HPDE6-E6E7 (cell line): ENCODE measurements at regions not wholly inside any gene's neighbourhood (a gene's known extent, or its start where the extent isn't known, plus 50 kb on each side); places are given as distances from the start of the nearest gene placed in this dataset.

ENCODE experiments used
- DNase-seq: peaks from one replicate; pipeline ENCODE4 v3.0.0; 2011; ENCODE audit warnings: missing footprints; ENCODE audit errors: extremely low spot score

DNA sequence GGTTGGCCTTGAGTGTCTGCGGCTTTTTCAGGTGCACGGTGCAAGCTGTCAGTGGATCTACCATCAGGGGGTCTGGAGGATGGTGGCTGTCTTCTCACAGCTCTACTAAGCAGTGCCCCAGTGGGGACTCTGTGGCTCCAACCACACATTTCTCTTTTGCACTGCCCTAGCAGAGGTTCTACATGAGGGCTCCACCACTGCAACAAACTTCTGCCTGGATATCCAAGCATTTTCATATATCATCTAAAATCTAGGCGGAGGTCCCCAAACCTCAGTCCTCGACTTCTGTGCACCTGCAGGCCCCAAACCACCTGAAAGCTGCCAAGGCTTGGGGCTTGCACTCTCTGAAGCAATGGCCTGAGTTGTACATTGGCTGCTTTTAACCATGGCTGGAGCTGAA is 601.5 kb downstream of the MTRR start:
- DNase-seq = no peak

DNA sequence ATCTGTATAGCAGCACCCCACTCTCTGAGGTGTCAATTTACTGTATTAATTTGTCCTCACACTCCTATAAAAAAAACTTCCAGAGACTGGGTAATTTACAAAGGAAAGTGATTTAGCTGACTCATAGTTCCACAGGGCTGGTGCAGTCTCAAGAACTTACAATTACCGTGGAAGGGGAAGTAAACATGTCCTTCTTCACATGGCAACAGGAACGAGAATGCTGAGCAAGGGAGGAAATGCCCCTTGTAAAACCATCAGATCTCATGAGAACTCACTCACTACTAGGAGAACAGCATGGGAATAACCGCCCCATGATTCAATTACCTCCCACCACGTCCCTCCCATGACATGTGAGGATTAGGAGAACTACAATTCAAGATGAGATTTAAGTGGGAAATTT is 602.6 kb downstream of the MTRR start:
- no peak for DNase-seq

DNA sequence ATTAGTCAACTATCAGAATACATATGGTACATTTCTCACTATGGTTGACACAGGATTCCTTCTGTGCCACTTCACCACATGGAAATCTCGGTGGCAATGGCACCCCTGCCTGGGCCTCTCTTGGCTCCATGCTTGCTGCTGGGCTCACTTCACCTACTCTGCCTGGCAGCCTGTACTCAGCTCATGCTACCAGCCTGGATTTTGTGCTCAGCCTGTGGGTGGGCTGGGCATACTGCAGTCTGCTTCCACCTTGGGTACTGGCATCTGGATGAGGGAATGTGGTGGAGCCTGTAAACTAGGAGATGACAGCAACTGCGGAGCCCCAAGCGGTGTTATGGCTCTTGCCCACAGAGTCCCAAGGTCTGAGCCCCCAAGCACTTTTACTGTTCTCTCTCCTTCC is 604.1 kb downstream of the MTRR start:
- DNase-seq = no peak

- DNase-seq = no peak
These were observed 605.0 kb downstream of the MTRR start for GRCh38 chr5:8473827-8474568.

DNA sequence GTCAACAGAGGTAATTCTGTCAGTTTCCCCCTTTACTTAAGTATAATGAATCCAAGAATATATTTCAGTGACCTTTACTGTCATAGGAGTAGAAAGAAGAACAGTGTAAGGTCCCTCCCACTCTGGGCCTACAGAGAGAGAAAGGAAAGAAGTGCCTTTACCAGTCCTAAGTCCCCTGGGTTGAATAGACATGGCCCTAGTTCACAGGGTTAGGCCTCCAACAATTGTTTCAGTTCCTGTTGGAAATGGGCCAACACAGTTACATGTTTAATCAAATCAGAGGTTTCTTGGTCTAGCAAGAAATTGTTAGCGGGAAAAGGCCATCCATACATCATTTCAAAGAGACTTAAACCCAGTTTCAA is 605.6 kb downstream of the MTRR start:
- DNase-seq = no peak

GRCh38 chr5:8478326-8478725 is 609.4 kb downstream of the MTRR start:
- DNase-seq = no peak

DNA sequence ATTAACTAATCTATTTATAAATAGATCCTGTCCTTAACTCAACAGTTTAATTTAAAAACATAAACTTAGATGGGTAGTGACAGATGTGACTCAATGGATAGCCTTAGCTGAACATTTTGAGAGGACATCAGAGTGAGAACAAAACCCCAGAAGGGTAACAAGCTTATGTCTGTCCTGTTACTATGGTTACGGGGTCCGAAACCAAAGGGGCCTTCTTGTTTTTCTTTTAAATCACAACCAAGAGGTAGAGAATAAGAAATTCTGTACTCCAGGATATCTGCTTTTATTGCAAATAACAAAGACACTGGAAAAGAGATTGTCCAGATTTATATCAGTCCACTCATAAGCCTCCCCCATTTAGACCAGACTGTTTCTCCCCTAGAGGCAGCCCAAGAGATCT is 612.1 kb downstream of the MTRR start:
- DNase-seq = no peak

DNA sequence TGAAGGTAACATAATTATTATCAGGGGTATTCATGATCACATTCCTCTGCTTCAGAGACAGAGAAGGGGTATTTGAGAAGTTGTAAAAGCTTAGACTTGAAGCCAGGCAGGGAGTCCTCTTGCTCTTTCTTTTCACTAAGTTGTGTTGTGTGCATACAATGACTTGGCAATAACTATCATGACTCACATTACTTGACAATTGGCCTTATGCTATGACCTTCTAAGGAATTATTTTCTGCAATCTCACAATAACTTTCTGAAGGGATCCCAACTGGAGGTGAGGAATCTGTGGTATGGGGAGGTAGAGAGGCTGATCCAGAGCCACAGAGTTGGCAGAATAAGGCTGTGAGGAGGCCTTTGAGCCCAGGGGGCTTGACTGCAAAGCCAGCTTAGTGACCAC is 622.3 kb downstream of the MTRR start:
- no peak for DNase-seq

DNA sequence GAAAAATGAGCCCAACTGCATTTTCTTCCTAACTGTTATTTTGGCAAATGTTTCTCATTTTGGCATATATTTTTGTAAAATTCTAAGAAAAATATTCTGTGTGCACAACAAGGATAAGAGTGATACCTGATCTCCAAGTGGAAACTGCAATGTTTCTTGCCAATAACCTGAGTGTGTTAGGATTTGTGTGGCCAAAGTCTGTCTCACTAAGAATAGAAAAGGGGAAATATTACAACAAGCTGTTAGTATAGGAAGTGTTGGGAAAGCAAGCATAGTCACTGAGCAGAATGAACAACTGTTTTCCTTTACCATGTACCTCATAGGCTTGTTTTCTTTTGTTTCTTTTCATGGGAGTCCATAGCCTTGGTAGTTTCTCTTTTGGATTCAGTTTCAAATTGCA is 624.2 kb downstream of the MTRR start:
- DNase-seq = no peak

DNA sequence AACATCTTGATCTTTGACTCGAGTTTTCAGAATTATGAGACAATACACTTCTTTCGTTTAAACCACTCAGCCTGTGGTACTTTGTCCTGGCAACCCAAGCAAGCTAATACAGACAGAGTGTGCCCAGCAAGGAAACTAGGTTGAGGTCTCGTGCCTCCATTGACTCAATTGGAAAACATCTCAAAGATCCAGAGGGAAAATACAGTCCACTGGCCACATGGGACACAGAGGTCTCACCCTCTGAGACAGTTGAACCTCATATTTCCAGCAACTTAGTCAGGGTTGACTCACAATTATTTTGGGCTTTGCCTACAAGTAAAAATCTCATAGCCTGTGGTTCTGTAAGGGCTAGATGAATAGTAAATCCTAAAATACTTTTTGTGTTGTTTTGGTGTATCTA is 631.5 kb downstream of the MTRR start:
- DNase-seq = no peak

GRCh38 chr5:8505196-8505595 is 636.2 kb downstream of the MTRR start:
- no peak for DNase-seq

- no peak for DNase-seq
These were observed 639.3 kb downstream of the MTRR start for GRCh38 chr5:8508231-8508630.

DNA sequence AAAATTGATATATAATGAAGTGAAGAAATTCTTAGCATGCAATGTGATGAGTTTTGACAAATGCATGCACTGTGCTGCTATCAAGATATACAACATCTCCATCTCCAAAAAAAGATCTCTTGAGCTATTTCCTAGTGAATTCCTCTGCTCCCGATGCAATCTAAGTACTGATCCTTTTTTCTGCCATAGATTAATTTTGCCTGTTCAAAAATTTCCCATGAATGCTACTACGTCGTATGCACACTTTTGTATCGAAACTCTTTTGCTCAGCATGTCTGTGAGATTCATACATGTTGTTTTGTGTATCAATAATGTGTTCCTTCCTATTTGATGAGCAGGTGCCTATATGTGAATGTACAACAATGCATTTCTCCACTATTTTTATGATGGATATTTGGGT is 647.4 kb downstream of the MTRR start:
- DNase-seq = no peak

GRCh38 chr5:8517456-8517855 is 648.5 kb downstream of the MTRR start:
- DNase-seq = no peak

GRCh38 chr5:8520917-8521316 is 652.0 kb downstream of the MTRR start:
- no peak for DNase-seq

- no peak for DNase-seq
These were observed 653.0 kb downstream of the MTRR start for GRCh38 chr5:8521991-8522390.

GRCh38 chr5:8522646-8523045 is 653.7 kb downstream of the MTRR start:
- DNase-seq = no peak

- no peak for DNase-seq
These were observed 654.6 kb downstream of the MTRR start for GRCh38 chr5:8523501-8523900.

DNA sequence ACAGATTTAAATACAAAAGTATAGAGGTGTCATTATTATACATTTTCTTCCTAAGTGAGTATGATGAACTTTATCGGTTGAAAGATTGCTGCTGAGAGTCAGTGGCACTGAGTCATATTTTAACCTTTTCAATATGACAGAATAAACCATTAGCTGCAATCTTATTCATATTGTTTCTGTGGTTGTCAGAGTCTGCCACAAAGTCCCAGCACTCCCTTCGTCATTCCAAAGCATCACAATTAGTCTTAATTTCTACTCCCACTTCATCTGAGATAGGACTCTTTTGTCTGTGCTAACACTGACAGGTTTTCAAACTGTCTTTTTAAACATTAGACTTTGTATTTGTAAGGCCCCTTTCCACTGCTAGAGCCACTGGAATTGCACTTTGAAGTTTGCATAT is 656.9 kb downstream of the MTRR start:
- no peak for DNase-seq

GRCh38 chr5:8528106-8528505 is 659.2 kb downstream of the MTRR start:
- DNase-seq = no peak

DNA sequence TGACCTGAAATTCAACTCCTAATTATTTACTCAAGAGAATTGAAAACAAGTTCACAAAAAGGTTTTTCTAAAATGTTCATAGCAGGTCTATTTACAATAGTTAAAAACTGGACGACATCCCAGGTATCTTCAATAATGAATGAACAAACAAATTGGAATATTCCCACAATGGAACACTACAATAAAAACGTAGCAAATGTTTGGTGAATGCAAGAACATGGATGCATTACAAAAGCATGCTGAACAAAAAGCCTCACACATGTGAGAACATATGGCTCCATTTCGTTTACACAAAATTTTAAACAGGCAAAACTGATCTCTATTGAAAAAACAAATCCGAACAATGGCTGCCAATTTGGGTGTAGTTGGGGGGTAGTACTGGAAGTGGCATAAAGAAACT is 669.9 kb downstream of the MTRR start:
- no peak for DNase-seq

DNA sequence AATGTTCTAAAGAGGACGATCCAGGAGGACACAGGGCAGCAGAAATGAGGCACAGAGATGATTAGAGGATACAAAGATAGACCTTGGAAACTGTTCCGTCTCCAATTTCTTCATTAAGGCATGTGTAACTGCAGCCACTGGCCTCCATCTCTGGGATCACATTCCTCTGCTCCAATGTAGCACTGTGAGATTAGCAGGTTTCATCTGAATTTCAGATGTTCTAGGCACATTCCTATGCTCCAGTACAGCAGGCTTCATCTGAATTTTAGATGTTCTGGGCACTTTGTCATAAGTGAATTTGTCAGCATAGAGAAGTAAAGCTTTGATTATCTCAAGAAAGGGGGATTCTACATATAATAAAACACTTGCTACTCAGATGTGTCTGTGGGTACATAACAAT is 671.4 kb downstream of the MTRR start:
- DNase-seq = no peak

DNA sequence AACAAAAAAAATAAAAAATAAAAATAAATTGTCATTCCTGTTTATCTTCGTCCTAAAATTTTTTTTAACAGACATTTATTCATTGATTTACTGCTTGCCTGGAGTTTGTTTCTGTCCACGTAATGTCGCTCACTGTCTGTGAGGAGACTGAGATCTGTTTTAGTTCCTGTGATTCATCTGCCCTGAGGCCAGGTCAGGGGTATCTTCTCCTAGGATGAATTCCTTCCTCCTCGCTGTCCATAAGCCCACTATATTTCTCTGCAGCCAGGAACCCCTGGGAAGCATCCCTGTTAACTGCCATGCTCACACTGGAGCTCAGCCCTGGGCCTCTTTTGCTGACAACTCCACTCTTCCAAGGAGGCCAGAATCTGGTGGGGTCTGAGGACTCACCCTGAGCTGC is 682.0 kb downstream of the MTRR start:
- no peak for DNase-seq

- DNase-seq = no peak
These were observed 684.4 kb downstream of the MTRR start for GRCh38 chr5:8553364-8553763.
